HEK293 (cell line): ENCODE measurements at regions not wholly inside any gene's neighbourhood (a gene's known extent, or its start where the extent isn't known, plus 50 kb on each side); places are given as distances from the start of the nearest gene placed in this dataset.

Experiments used
- CTCF ChIA-PET: fragments of 350-600 bp; formaldehyde crosslinking; extraction: SDS; loops from one replicate; lab custom pipeline; 2021; ENCODE audit warnings: antibody characterized with exemption; lab: Yijun Ruan, JAX
- POLR2A ChIA-PET: fragments of 300-600 bp; formaldehyde crosslinking; extraction: SDS; loops from one replicate; lab custom pipeline; 2020; ENCODE audit warnings: antibody characterized with exemption, inconsistent platforms; lab: Yijun Ruan, JAX
- H3K27ac ChIP-seq: fragments of 200-500 bp; sonication (Bioruptor generic); 2 replicates; pipeline ENCODE4 v1.5.1; 2014; ENCODE audit warnings: low read depth, low read length, control low read depth, inconsistent platforms; ENCODE audit errors: extremely low read depth
- H3K36me3 ChIP-seq, 2 experiments: fragments of 200-500 bp in 1 of 2; sonication (Bioruptor generic) in 1 of 2; 1 replicate in 1 of 2; 2 replicates in 1 of 2; pipeline ENCODE4 v1.5.1; 2014 to 2017; ENCODE audit warnings: inconsistent platforms in 2 of 2, low read length in 2 of 2; ENCODE audit not compliant: control insufficient read depth in 2 of 2, insufficient read depth in 1 of 2
- H3K4me1 ChIP-seq: fragments of 200-500 bp; sonication (Bioruptor generic); 2 replicates; pipeline ENCODE4 v1.5.1; 2014; ENCODE audit warnings: mild to moderate bottlenecking, low read length, inconsistent platforms; ENCODE audit not compliant: control insufficient read depth, insufficient read depth
- H3K4me3 ChIP-seq: 2 replicates; pipeline ENCODE4 v1.5.1; 2011; ENCODE audit warnings: low read depth, mild to moderate bottlenecking, control low read depth, low read length, moderate library complexity
- H3K9me3 ChIP-seq: fragments of 200-500 bp; sonication (Bioruptor generic); 2 replicates; pipeline ENCODE4 v1.5.1; 2014; ENCODE audit warnings: low read depth, low read length, inconsistent platforms; ENCODE audit not compliant: control insufficient read depth, insufficient read depth
- GLI2 ChIP-seq: fragments of 450-650 bp; formaldehyde crosslinking; IDR thresholded peaks from 2 replicates; pipeline ENCODE4; 2017; ENCODE audit warnings: missing biosample characterization, missing genetic modification characterization, low read depth, borderline replicate concordance
- IKZF3 ChIP-seq: fragments of 450-650 bp; IDR thresholded peaks from 2 replicates; pipeline ENCODE4 v1.5.0; 2018; ENCODE audit warnings: missing biosample characterization, mild to moderate bottlenecking, missing genetic modification characterization, moderate library complexity
- KLF16 ChIP-seq: fragments of 450-650 bp; formaldehyde crosslinking; IDR thresholded peaks from 2 replicates; pipeline ENCODE4 v1.5.1; 2017; ENCODE audit warnings: missing biosample characterization, missing genetic modification characterization
- REST ChIP-seq: fragments of 450-650 bp; formaldehyde crosslinking; IDR thresholded peaks from 2 replicates; pipeline ENCODE4 v1.5.1; 2016; ENCODE audit warnings: missing biosample characterization, missing genetic modification characterization
- SETDB1 ChIP-seq: IDR thresholded peaks from one replicate; pipeline ENCODE4 v1.6.1; 2017; ENCODE audit warnings: mild to moderate bottlenecking, low read length, moderate library complexity, mixed read lengths; ENCODE audit not compliant: insufficient read length
- SP3 ChIP-seq: fragments of 450-650 bp; formaldehyde crosslinking; IDR thresholded peaks from 2 replicates; pipeline ENCODE4 v1.5.1; 2016; ENCODE audit warnings: missing biosample characterization, missing genetic modification characterization
- SP7 ChIP-seq: fragments of 450-650 bp; formaldehyde crosslinking; IDR thresholded peaks from 2 replicates; pipeline ENCODE4 v1.5.1; 2016; ENCODE audit warnings: missing biosample characterization, missing genetic modification characterization
- ZBTB21 ChIP-seq: fragments of 450-650 bp; formaldehyde crosslinking; IDR thresholded peaks from 2 replicates; pipeline ENCODE4 v1.5.1; 2017; ENCODE audit warnings: missing biosample characterization, missing genetic modification characterization
- ZBTB8A ChIP-seq: fragments of 450-650 bp; formaldehyde crosslinking; IDR thresholded peaks from 2 replicates; pipeline ENCODE4 v1.5.1; 2016; ENCODE audit warnings: missing biosample characterization, missing genetic modification characterization
- ZNF184 ChIP-seq: fragments of 450-650 bp; IDR thresholded peaks from 2 replicates; pipeline ENCODE4 v1.5.1; 2018; ENCODE audit warnings: missing biosample characterization, mild to moderate bottlenecking, missing genetic modification characterization
- ZNF239 ChIP-seq: fragments of 450-650 bp; formaldehyde crosslinking; IDR thresholded peaks from 2 replicates; pipeline ENCODE4 v1.5.1; 2016; ENCODE audit warnings: missing biosample characterization, missing genetic modification characterization
- ZNF558 ChIP-seq: fragments of 450-650 bp; formaldehyde crosslinking; IDR thresholded peaks from 2 replicates; pipeline ENCODE4 v1.5.1; 2016; ENCODE audit warnings: missing biosample characterization, missing genetic modification characterization
- ZNF660 ChIP-seq: fragments of 450-650 bp; IDR thresholded peaks from 2 replicates; pipeline ENCODE4 v1.5.1; 2018; ENCODE audit warnings: missing biosample characterization, mild to moderate bottlenecking, missing genetic modification characterization
- ZNF791 ChIP-seq: fragments of 450-650 bp; formaldehyde crosslinking; IDR thresholded peaks from 2 replicates; pipeline ENCODE4 v1.5.1; 2016; ENCODE audit warnings: missing biosample characterization, missing genetic modification characterization
- ZNF792 ChIP-seq: fragments of 450-650 bp; formaldehyde crosslinking; IDR thresholded peaks from 2 replicates; pipeline ENCODE4 v1.5.1; 2016; ENCODE audit warnings: missing biosample characterization, missing genetic modification characterization
- TF ChIP-seq, protein P1 (sequence below): fragments of 450-650 bp; formaldehyde crosslinking; IDR thresholded peaks from 2 replicates; pipeline ENCODE4 v1.5.1; 2016; ENCODE audit warnings: missing biosample characterization, missing genetic modification characterization, borderline replicate concordance

DNA sequence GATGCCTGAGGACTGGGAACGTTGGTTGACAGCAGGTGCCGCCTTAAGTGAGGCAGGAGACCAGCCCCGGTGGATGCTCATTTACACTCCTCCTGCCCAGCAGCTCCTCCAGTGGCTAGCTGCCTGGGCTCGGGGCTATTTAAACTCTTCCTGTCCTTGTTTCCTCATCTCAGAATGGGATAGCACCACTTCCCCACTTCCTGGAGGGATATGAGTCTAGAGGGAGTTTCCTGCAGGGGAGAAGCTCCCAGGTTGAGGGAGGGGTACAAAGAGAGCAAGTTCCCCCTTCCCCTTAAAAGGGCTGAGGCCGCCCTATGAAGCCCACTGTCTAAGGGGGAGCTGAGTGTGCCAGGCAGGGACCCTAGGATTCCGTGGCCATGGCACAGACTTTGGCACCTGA lies 311.2 kb downstream of the AACS start (continued):
- no peak for TF ChIP-seq ZNF184 (tag by site-specific recombination)
- no peak for TF ChIP-seq ZNF791

DNA sequence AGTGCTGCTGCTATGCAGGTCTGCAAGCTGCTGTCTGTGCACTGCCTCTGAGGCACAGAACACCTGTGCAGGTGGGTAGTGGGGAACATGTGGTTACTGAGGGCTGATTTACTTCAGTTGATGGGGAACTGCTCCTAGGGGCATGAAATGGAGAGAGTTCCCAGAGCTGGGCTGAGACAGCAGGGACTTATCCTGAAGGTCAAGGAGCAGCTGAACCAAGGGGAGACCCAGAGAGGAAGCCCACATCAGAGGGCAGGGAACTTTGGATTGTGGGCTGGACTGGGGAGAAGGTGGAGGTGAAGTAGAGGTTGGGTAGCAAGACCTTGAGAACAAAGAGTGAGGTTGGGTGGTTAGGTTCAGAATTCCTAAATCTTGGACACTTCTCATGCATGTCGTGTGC lies 311.9 kb downstream of the AACS start:
- H3K4me1 ChIP-seq, result no peaks in the 10 kb centered on the region
- H3K36me3 ChIP-seq, result no peaks in the 10 kb centered on the region
- no peak for TF ChIP-seq ZNF558 (tag by site-specific recombination)
- no peak for TF ChIP-seq IKZF3
- no peak for TF ChIP-seq SP7 (tag by site-specific recombination)
- no peak for TF ChIP-seq ZBTB21 (tag by site-specific recombination)
- TF ChIP-seq ZNF792 (tag by site-specific recombination), result no peak
- no peak for TF ChIP-seq KLF16
- no peak for TF ChIP-seq ZNF660
- TF ChIP-seq ZBTB8A (tag by site-specific recombination), result no peak
- no peak for TF ChIP-seq ZNF239 (tag by site-specific recombination)
- TF ChIP-seq SETDB1, result no peak
- no peak for TF ChIP-seq GLI2 (tag by site-specific recombination)
- TF ChIP-seq, all 188 proteins: peak for 0
- CTCF ChIA-PET, result no interaction called here
- Histone ChIP-seq H3K27ac (no peak overlapping the region), H3K4me3 (no peak overlapping the region), H3K9me3 (no peaks in the 10 kb centered on the region)
- POLR2A ChIA-PET, result no interaction called here

GRCh38 chr12:125381373-125381772 lies 316.1 kb downstream of the AACS start:
- ChIA-PET CTCF (no interaction called here), POLR2A (no interaction called here)
- TF ChIP-seq REST (tag by site-specific recombination), result peak; percentile 93
- TF ChIP-seq, protein P1, sequence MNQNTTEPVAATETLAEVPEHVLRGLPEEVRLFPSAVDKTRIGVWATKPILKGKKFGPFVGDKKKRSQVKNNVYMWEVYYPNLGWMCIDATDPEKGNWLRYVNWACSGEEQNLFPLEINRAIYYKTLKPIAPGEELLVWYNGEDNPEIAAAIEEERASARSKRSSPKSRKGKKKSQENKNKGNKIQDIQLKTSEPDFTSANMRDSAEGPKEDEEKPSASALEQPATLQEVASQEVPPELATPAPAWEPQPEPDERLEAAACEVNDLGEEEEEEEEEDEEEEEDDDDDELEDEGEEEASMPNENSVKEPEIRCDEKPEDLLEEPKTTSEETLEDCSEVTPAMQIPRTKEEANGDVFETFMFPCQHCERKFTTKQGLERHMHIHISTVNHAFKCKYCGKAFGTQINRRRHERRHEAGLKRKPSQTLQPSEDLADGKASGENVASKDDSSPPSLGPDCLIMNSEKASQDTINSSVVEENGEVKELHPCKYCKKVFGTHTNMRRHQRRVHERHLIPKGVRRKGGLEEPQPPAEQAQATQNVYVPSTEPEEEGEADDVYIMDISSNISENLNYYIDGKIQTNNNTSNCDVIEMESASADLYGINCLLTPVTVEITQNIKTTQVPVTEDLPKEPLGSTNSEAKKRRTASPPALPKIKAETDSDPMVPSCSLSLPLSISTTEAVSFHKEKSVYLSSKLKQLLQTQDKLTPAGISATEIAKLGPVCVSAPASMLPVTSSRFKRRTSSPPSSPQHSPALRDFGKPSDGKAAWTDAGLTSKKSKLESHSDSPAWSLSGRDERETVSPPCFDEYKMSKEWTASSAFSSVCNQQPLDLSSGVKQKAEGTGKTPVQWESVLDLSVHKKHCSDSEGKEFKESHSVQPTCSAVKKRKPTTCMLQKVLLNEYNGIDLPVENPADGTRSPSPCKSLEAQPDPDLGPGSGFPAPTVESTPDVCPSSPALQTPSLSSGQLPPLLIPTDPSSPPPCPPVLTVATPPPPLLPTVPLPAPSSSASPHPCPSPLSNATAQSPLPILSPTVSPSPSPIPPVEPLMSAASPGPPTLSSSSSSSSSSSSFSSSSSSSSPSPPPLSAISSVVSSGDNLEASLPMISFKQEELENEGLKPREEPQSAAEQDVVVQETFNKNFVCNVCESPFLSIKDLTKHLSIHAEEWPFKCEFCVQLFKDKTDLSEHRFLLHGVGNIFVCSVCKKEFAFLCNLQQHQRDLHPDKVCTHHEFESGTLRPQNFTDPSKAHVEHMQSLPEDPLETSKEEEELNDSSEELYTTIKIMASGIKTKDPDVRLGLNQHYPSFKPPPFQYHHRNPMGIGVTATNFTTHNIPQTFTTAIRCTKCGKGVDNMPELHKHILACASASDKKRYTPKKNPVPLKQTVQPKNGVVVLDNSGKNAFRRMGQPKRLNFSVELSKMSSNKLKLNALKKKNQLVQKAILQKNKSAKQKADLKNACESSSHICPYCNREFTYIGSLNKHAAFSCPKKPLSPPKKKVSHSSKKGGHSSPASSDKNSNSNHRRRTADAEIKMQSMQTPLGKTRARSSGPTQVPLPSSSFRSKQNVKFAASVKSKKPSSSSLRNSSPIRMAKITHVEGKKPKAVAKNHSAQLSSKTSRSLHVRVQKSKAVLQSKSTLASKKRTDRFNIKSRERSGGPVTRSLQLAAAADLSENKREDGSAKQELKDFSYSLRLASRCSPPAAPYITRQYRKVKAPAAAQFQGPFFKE, result no peak
- TF ChIP-seq SP3 (tag by site-specific recombination), result no peak
- no peaks in the 10 kb centered on the region for H3K36me3 ChIP-seq
- H3K27ac ChIP-seq, result no peak overlapping the region
- H3K9me3 ChIP-seq, result no peaks in the 10 kb centered on the region
- no peaks in the 10 kb centered on the region for H3K4me1 ChIP-seq
- H3K4me3 ChIP-seq, result no peak overlapping the region
